IPS-20b (cell line): ENCODE measurements at regions not wholly inside any gene's neighbourhood (a gene's known extent, or its start where the extent isn't known, plus 50 kb on each side); places are given as distances from the start of the nearest gene placed in this dataset.
A peak's percentile ranks its signal among the peaks of the same experiment; 100 is the strongest.
"Not testable (repeated sequence)": the region's sequence is repeated elsewhere in the genome, so short reads cannot be mapped to it uniquely, and the experiment has no call there.

ENCODE experiments used
- H3K27ac ChIP-seq: one replicate; pipeline ENCODE4 v1.5.1; 2013; ENCODE audit warnings: low read length
- H3K27me3 ChIP-seq: 2 replicates; pipeline ENCODE4 v1.6.1; 2013; ENCODE audit warnings: mild to moderate bottlenecking, low read length, inconsistent platforms; ENCODE audit not compliant: insufficient read depth
- H3K36me3 ChIP-seq: 2 replicates; pipeline ENCODE4 v1.6.1; 2013; ENCODE audit warnings: low read depth, mild to moderate bottlenecking, inconsistent platforms, low read length, moderate library complexity; ENCODE audit not compliant: insufficient read depth
- H3K4me1 ChIP-seq: 2 replicates; pipeline ENCODE4 v1.6.1; 2013; ENCODE audit warnings: mild to moderate bottlenecking, control low read depth, inconsistent platforms, low read length, moderate library complexity; ENCODE audit not compliant: insufficient read depth
- H3K4me3 ChIP-seq: 2 replicates; pipeline ENCODE4 v1.5.1; 2013; ENCODE audit warnings: mild to moderate bottlenecking, low read length, inconsistent platforms
- H3K9ac ChIP-seq: 2 replicates; pipeline ENCODE4 v1.6.1; 2013; ENCODE audit warnings: low read depth, mild to moderate bottlenecking, inconsistent platforms, low read length, moderate library complexity
- H3K9me3 ChIP-seq: 2 replicates; pipeline ENCODE4 v1.6.1; 2013; ENCODE audit warnings: mild to moderate bottlenecking, low read depth, low read length, inconsistent platforms; ENCODE audit not compliant: insufficient read depth

DNA sequence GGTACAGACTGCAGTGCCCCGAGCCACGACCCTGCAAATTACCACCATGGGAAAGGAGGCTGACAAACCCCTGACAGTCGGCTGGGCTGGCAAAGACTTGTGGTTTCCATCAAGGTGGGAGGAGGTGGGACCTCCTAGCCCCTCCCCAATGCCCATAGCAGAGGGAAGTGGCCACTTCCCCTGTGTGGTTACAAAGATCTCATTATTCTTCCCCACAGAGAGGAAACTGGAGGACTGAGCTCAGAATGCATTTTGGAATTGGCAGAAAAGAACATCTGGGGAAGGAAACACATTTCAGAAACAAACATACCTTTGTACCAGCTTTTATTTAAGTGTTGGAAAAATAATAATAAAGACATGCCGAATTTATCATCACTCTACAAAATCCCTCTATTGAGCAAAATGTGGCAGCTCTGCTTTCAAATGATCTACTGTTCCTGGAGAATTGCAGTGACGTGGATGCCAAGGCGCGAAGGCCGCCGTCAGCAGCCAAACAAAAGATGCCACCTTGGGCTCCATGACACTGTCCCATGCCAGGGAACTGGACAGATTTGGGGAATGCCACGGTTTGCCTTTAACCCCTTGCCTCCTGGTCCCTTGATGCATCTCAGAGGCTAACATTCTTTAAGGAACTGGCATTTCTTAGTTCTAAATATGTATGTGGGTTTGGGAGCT is 169.6 kb downstream of the CRYBB2 start:
- no peaks in the 10 kb centered on the region for H3K9me3 ChIP-seq
- H3K4me1 ChIP-seq = peaks cover 29% of the 10 kb centered on the region
- H3K27ac ChIP-seq = no peak overlapping the region
- no peaks in the 10 kb centered on the region for H3K36me3 ChIP-seq
- H3K27me3 ChIP-seq = no peaks in the 10 kb centered on the region
- 0 out of 2 replicates have a peak overlapping the region, but pooled peaks have one; percentile 0 for H3K9ac ChIP-seq
- H3K4me3 ChIP-seq = no peak overlapping the region

DNA sequence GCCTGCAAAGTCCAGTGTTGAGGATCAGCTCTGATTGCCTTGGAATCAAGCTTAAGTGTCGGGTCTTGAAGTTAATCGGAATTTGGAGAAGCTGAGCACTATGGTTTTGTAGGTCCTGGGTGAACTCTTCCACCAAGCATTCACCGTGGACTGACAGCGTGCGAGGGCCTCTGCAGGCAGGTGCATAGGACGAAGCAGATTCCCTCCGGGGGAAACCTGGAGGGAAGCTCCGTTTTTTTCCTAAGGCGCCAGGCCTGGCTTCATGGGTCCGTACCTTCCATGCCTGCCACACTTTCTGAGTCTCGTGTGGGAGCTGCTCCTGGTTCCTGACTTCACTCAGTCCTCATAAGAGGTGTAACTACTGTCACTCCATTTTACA is 170.1 kb downstream of the CRYBB2 start:
- Histone ChIP-seq H3K4me3 (no peak overlapping the region), H3K27ac (no peak overlapping the region), H3K4me1 (peaks cover 29% of the 10 kb centered on the region), H3K9me3 (no peaks in the 10 kb centered on the region), H3K36me3 (no peaks in the 10 kb centered on the region), H3K27me3 (no peaks in the 10 kb centered on the region), H3K9ac (no peak overlapping the region)

DNA sequence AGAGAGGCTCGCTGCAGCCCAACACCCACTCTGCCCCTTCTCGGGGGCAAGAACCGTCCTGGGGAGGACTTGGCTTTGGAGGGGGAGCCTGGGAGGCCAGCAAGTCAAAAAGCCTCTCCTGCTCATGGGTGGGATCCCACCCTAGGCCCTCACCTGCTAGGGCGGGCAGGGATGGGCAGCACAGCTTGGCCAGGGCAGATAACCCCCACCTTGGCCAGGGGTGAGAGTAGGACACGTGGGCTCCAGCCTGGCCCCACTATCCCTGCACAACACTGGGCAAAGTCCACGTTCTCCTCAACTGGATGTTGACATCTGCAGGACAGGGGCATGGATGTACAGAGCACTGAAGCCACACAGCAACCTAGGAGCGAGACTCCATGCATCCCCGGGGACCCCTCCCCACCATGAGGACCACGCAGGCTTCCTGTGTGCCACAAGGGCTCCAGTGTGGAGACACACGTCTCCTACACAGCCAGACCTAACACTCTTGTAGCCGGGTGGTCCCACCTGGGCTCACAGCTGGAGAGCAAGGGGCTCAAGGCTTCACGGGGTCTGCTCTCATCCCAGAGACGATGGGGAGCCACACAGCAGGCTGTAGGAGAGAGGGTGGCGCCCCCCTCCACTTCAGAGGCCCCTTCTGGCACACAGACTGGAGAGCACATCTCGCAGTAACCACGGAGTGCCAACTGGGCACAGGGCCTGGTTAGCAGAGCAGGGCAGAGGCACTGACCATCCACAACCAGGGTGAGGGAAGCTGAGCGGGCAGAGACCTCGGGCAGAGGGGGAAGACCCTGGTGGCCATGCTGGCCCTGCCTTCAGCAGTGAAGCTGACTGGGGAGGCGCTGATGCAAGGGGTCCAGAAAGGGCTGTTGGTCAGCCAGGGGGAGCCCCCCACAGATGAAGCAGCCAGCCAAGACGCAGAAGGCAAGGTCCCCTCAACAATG is 171.1 kb downstream of the CRYBB2 start:
- Histone ChIP-seq H3K4me3 (no peak overlapping the region), H3K4me1 (peaks cover 29% of the 10 kb centered on the region), H3K27ac (no peak overlapping the region), H3K9ac (no peak overlapping the region), H3K27me3 (no peaks in the 10 kb centered on the region), H3K9me3 (no peaks in the 10 kb centered on the region), H3K36me3 (no peaks in the 10 kb centered on the region)

DNA sequence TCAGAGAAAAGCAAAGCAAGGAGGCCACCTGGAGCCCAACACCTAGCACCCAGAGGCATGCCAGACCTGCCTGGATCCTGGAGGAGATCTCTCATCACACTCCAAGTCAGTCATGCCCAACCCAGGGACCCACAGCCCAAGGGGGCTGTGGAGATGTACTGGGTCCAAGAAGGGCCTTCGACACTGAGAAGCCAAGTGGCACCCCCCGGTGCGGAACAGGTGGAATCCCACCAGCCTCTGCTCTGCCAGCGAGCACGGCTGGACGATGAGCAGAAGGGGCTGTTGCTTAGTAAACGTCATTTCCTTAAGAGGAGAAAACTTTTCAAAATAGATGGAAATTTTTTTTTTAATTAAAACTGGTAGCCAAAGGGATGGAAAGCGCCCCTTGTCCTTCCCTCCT is 171.9 kb upstream of the GRK3 start:
- peaks cover 11% of the 10 kb centered on the region for H3K4me1 ChIP-seq
- no peaks in the 10 kb centered on the region for H3K36me3 ChIP-seq
- no peak overlapping the region for H3K4me3 ChIP-seq
- H3K9ac ChIP-seq = no peak overlapping the region
- no peak overlapping the region for H3K27ac ChIP-seq
- H3K9me3 ChIP-seq = no peaks in the 10 kb centered on the region
- H3K27me3 ChIP-seq = no peaks in the 10 kb centered on the region

DNA sequence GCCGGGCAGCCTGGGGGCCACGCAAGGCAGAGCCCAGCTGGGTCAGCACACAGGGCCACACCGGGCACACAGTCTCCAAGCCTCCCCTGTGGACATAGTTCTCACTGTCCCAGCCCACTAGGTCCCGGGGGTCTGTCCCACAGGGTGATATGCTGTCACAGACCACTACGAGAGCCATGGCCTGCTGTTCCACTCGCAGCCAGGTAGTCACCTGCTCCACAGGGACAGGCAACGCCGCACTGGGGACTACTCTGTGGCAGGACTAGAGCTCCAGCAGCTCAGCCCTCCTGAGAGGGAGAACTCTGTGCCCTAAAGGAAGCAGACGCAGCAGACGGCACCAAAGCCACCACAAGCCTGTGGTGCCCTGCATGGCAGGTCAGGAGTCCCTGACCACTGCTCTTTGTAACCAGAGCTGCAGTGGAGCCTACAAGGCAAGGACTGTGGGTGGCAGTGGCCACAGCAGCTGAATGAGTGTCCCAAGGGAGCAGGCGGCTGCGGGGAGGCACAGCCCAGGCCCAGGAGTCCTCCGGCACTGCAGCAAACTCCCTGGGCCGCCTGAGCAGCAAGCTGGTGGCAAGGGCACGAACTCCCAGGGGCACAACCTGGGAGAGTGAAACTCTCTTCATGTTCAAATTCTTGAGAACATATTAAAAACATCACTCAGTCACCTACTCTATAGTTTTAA is 171.2 kb upstream of the GRK3 start:
- no peaks in the 10 kb centered on the region for H3K9me3 ChIP-seq
- no peak overlapping the region for H3K9ac ChIP-seq
- H3K27me3 ChIP-seq = no peaks in the 10 kb centered on the region
- no peaks in the 10 kb centered on the region for H3K36me3 ChIP-seq
- peaks cover 11% of the 10 kb centered on the region; the same call in 1 of the 2 replicates for H3K4me1 ChIP-seq
- no peak overlapping the region for H3K4me3 ChIP-seq
- H3K27ac ChIP-seq = no peak overlapping the region

DNA sequence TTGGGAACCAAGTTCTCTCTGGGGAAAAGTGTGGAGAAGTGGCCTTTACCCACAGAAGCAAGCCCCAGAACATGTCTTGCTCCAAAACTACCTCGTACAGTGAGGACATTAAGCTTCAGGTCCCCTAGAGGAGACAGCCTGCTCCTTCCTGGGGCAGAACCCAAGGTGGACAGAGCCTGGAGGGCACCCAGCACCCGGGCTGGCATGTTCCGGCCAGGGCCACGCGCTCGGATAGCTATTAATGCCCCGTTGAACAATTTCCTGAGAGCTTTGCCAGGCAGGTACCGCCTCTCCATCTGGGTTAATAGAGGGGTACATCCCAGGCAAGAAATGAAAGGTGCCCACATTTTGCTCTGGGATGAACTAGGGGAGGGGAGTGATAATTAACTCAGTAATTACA is 169.0 kb upstream of the GRK3 start:
- H3K36me3 ChIP-seq = no peaks in the 10 kb centered on the region
- no peak overlapping the region for H3K4me3 ChIP-seq
- no peaks in the 10 kb centered on the region for H3K27me3 ChIP-seq
- H3K9me3 ChIP-seq = no peaks in the 10 kb centered on the region
- H3K27ac ChIP-seq = no peak overlapping the region
- no peak overlapping the region for H3K9ac ChIP-seq
- no peaks in the 10 kb centered on the region for H3K4me1 ChIP-seq

DNA sequence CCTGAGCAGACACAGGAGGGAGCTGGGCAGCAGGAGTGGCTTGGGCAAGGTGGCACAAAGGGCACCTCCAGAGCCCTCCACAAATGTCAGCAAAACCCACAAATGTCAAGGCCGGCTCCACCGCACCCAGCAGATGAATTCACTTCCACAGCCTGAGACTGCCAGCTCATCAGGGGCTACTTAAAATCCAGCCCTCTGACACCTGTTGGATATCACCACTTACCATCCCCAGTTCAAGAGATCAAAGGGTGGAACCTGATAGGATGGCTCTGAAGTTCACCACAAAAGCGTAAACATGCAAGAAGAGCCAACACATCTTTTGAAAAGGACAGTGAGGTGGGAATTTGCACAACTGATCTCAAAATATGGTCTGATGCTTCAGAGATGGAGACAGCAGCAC is 168.6 kb upstream of the GRK3 start:
- Histone ChIP-seq H3K9ac (no peak overlapping the region), H3K36me3 (no peaks in the 10 kb centered on the region), H3K27ac (no peak overlapping the region), H3K9me3 (no peaks in the 10 kb centered on the region), H3K27me3 (no peaks in the 10 kb centered on the region), H3K4me3 (no peak overlapping the region), H3K4me1 (no peaks in the 10 kb centered on the region)

DNA sequence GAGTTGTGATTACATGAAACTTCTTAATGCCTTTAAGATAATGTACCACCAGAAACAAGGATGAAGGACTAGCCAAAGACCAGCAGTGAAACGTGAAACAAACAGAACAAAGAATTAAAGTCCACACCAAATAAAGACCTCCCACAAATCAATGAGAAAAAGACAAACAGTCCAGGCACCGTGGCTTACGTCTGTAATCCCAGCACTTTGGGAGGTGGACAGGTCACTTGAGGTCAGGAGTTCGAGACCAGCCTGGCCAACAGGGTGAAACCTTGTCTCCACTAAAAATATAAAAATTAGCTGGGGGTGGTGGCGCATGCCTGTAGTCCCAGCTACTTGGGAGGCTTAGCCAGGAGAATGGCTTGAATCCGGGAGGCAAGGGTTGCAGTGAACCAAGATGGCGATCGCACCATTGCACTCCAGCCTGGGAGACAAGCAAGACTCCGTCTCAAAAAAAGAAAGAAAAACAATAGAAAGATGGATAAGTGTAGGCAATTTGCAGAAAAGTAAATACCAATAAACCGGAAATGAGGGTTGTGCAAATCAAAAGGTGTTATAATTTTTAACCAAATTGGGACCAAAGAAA is 167.8 kb upstream of the GRK3 start:
- H3K4me1 ChIP-seq = no peaks in the 10 kb centered on the region
- no peak overlapping the region for H3K9ac ChIP-seq
- H3K9me3 ChIP-seq = no peaks in the 10 kb centered on the region
- H3K27ac ChIP-seq = no peak overlapping the region
- no peak overlapping the region for H3K4me3 ChIP-seq
- H3K36me3 ChIP-seq = no peaks in the 10 kb centered on the region
- H3K27me3 ChIP-seq = no peaks in the 10 kb centered on the region

DNA sequence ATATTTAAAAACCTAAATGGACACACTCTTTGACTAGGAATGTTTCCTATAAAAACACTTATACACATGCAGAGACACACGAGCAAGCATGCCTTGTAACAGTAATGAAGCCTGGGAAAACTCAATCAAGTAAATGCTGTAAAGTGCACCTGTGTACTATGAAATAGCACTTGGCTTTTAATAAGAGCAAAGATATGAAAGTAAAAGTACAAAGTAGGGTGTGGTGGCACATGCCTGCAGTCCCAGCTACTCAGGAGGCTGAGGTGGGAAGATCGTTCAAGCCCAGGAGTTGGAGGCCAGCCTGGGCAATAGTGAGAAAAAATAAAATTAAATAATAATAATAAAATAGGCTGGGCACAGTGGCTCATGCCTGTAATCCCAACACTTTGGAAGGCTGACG is 166.9 kb upstream of the GRK3 start:
- H3K9ac ChIP-seq = no peak overlapping the region
- no peak overlapping the region for H3K27ac ChIP-seq
- peaks cover 2% of the 10 kb centered on the region; the same call in 1 of the 2 replicates for H3K4me1 ChIP-seq

DNA sequence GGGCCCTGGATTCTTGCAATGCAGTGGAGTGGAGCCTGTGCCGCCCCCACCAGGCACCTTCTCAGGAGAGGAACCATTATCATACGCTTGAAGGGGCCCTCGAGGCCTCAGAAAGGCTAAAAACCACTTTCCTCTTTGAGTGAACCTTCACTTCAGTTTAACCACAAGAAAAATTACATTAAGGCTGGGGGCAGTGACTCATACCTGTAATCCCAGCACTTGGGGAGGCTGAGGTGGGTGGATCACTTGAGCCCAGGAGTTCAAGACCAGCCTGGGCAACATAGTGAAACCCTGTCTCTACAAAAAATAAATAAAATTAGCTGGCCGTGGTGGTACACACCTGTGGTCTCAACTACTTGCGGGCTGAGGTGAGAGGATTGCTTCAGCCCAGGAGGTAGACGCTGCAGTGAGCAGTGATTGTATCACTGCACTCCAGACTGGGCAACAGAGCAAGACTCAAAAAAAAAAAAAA is 165.8 kb upstream of the GRK3 start:
- H3K4me1 ChIP-seq, H3K27ac ChIP-seq, H3K9me3 ChIP-seq, H3K4me3 ChIP-seq, H3K27me3 ChIP-seq, H3K9ac ChIP-seq, H3K36me3 ChIP-seq: not testable (repeated sequence)

More for the DNA sequence above, 166.9 kb upstream of the GRK3 start:
- no peaks in the 10 kb centered on the region for H3K9me3 ChIP-seq
- H3K4me3 ChIP-seq = no peak overlapping the region
- no peaks in the 10 kb centered on the region for H3K36me3 ChIP-seq
- H3K27me3 ChIP-seq = no peaks in the 10 kb centered on the region

DNA sequence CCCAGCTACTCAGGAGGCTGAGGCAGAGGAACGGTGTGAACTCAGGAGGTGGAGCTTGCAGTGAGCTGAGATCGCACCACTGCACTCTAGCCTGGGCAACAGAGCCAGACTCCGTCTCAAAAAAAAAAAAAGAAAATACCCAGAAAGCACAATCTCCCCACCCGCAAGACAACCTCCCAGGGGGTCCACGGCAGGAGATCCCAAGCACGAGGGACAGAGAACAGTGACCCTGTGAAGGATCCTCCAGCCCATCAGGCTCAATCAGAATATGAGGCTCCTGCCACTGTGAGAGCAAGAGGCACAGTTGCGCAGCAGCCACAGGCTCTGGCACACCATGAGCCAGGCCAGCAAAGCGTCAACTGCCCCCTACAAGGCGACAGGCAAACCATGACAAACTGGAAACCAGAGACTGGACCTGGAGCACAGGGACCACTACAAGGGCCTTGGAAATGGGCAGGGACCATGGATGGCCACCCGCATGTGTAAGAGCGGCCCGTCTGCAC is 164.8 kb upstream of the GRK3 start:
- H3K36me3 ChIP-seq = no peaks in the 10 kb centered on the region
- no peak overlapping the region for H3K4me3 ChIP-seq
- peaks cover 14% of the 10 kb centered on the region for H3K4me1 ChIP-seq
- H3K9ac ChIP-seq = no peak overlapping the region
- H3K27ac ChIP-seq = no peak overlapping the region
- peaks cover 14% of the 10 kb centered on the region; the same call in 1 of the 2 replicates for H3K27me3 ChIP-seq
- H3K9me3 ChIP-seq = no peaks in the 10 kb centered on the region
